Thyroid gland (tissue), 4 donors: ENCODE measurements at regions not wholly inside any gene's neighbourhood (a gene's known extent, or its start where the extent isn't known, plus 50 kb on each side); places are given as distances from the start of the nearest gene placed in this dataset.

Source experiments
- DNase-seq, 2 donors: peaks; one replicate each; pipeline ENCODE4 v3.0.0-alpha.2; 2019
- H3K27ac ChIP-seq, 3 donors: fragments of 200-600 bp; sonication (generic); 1 replicate in 2 of 3; 2 replicates in 1 of 3; pipeline ENCODE4 v1.5.1; 2016 to 2019; ENCODE audit warnings: mild to moderate bottlenecking in 1 of 3, moderate library complexity in 1 of 3
- H3K27me3 ChIP-seq: fragments of 200-600 bp; sonication (generic); one replicate; pipeline ENCODE4 v1.5.1; 2019
- H3K36me3 ChIP-seq, 2 donors: fragments of 200-600 bp; sonication (generic); one replicate each; pipeline ENCODE4 v1.5.1; 2016 to 2019
- H3K4me1 ChIP-seq, 2 donors: fragments of 200-600 bp; sonication (generic); one replicate each; pipeline ENCODE4 v1.5.1; 2017 to 2019
- H3K4me3 ChIP-seq, 3 donors: fragments of 200-600 bp; sonication (generic); replicated peaks in 1 of 3; 1 replicate in 2 of 3; 2 replicates in 1 of 3; pipeline ENCODE4 v1.5.1; 2016; ENCODE audit warnings: mild to moderate bottlenecking in 1 of 3
- H3K9me3 ChIP-seq: fragments of 200-600 bp; sonication (generic); one replicate; pipeline ENCODE4 v1.5.1; 2017
- CTCF ChIP-seq, 6 experiments: fragments of 200-600 bp in 3 of 6; fragments of 450-650 bp in 3 of 6; sonication (generic) in 3 of 6; IDR thresholded peaks; one replicate each; pipeline ENCODE4 v1.5.1; 2016 to 2019; ENCODE audit warnings: antibody characterized with exemption in 6 of 6, mild to moderate bottlenecking in 2 of 6, inconsistent platforms in 1 of 6, moderate library complexity in 1 of 6
- POLR2A ChIP-seq, 2 donors: fragments of 450-650 bp; IDR thresholded peaks; one replicate each; pipeline ENCODE4 v1.6.1; 2017; ENCODE audit warnings: antibody characterized with exemption in 2 of 2, mild to moderate bottlenecking in 2 of 2, moderate library complexity in 1 of 2
- WGBS, 2 donors: methylation state at CpG; one replicate each; pipeline ENCODE4 v1.1.5; 2017; 5-methylcytosine and 5-hydroxymethylcytosine counted together
- intact Hi-C: fragments of 100-400 bp; cut with DNase I; formaldehyde crosslinking; loops from one replicate; pipeline ENCODE4 v1.15.1; 2023

GRCh38 chr10:88161756-88162155, 298.3 kb downstream of the PTEN start:
- Histone ChIP-seq H3K27ac (no peak overlapping the region), H3K27me3 (no peaks in the 10 kb centered on the region), H3K36me3 (no peaks in the 10 kb centered on the region), H3K4me3 (no peak overlapping the region), H3K4me1 (peaks cover 0 to 3% of the 10 kb centered on the region in 2 donors), H3K9me3 (no peaks in the 10 kb centered on the region)
- no peak for DNase-seq
- TF ChIP-seq POLR2A (IDR thresholded peaks at IDR 0.05) (no peak), CTCF (IDR thresholded peaks at IDR 0.05) (no peak)
- WGBS, 2 donors, result 93 to 95% methylated on average over 1 of the region's 1 CpG
- intact Hi-C loops, result no loop called here

GRCh38 chr10:88162852-88163251, 299.4 kb downstream of the PTEN start:
- no peak overlapping the region for H3K4me3 ChIP-seq
- no peak overlapping the region for H3K27ac ChIP-seq
- intact Hi-C loops, result no loop called here

GRCh38 chr10:88163572-88163971, 300.1 kb downstream of the PTEN start:
- Histone ChIP-seq H3K4me1 (peaks cover 0 to 3% of the 10 kb centered on the region in 2 donors), H3K27me3 (no peaks in the 10 kb centered on the region), H3K4me3 (no peak overlapping the region), H3K36me3 (no peaks in the 10 kb centered on the region), H3K27ac (no peak overlapping the region), H3K9me3 (no peaks in the 10 kb centered on the region)
- 85 to 88% methylated on average over 3 of the region's 3 CpGs for WGBS, 2 donors
- intact Hi-C loops, result no loop called here
- TF ChIP-seq CTCF (IDR thresholded peaks at IDR 0.05) (no peak), POLR2A (IDR thresholded peaks at IDR 0.05) (no peak)
- no peak for DNase-seq

More at GRCh38 chr10:88162852-88163251, 299.4 kb downstream of the PTEN start:
- WGBS, 2 donors, result 52 to 69% methylated on average over 1 of the region's 1 CpG
- H3K9me3 ChIP-seq, result no peaks in the 10 kb centered on the region
- H3K4me1 ChIP-seq, result peaks cover 0 to 3% of the 10 kb centered on the region in 2 donors
- H3K36me3 ChIP-seq, result no peaks in the 10 kb centered on the region
- H3K27me3 ChIP-seq, result no peaks in the 10 kb centered on the region
- TF ChIP-seq CTCF (IDR thresholded peaks at IDR 0.05) (no peak), POLR2A (IDR thresholded peaks at IDR 0.05) (no peak)
- DNase-seq, result no peak

GRCh38 chr10:88164471-88164870, 301.0 kb downstream of the PTEN start:
- Histone ChIP-seq H3K36me3 (no peaks in the 10 kb centered on the region), H3K27ac (no peak overlapping the region), H3K9me3 (no peaks in the 10 kb centered on the region), H3K4me1 (no peaks in the 10 kb centered on the region), H3K4me3 (no peak overlapping the region), H3K27me3 (no peaks in the 10 kb centered on the region)
- TF ChIP-seq POLR2A (IDR thresholded peaks at IDR 0.05), result no peak
- TF ChIP-seq CTCF (IDR thresholded peaks at IDR 0.05), result no peak
- no peak for DNase-seq
- 83 to 86% methylated on average over 1 of the region's 1 CpG for WGBS, 2 donors
- intact Hi-C loops, result no loop called here

GRCh38 chr10:88165849-88166271, 302.4 kb downstream of the PTEN start:
- Histone ChIP-seq H3K4me1 (no peaks in the 10 kb centered on the region), H3K4me3 (no peak overlapping the region), H3K27me3 (no peaks in the 10 kb centered on the region), H3K9me3 (no peaks in the 10 kb centered on the region), H3K27ac (no peak overlapping the region), H3K36me3 (no peaks in the 10 kb centered on the region)
- WGBS, 2 donors, result 83 to 86% methylated on average over 7 of the region's 7 CpGs
- no peak for DNase-seq
- intact Hi-C loops, result no loop called here
- no peak for TF ChIP-seq POLR2A (IDR thresholded peaks at IDR 0.05)
- TF ChIP-seq CTCF (IDR thresholded peaks at IDR 0.05), result no peak
